GM18498 (cell line): ENCODE measurements at regions not wholly inside any gene's neighbourhood (a gene's known extent, or its start where the extent isn't known, plus 50 kb on each side); places are given as distances from the start of the nearest gene placed in this dataset.

Experiments
- ATAC-seq: cut with Tn5 transposase; IDR thresholded peaks from one replicate; pipeline ENCODE4 v1.9.1; 2021; ENCODE audit warnings: mild to moderate bottlenecking, moderate library complexity; ENCODE audit not compliant: unreplicated experiment

- no peak for ATAC-seq
These were observed 222.8 kb downstream of the ADAMTS9 start for GRCh38 chr3:64464955-64465354.

DNA sequence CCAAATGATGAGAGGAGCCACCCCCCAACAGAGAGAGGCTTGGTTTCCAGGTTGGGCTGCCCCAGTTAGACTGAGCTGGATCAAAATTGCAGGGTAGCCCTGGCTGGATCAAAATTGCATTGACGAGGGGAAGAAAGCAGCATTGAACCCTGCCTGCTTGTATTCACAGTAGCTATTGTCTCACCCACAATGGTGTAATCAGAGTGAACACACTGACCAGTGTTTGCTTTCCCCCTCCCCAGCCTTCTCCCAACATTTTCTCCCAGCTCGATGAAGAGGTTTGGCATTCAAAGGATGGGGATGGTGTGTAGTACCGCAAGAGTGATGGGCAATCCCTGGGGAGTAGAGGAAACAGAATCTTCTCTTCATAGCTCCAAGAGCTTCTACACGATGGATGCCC, 223.8 kb downstream of the ADAMTS9 start:
- ATAC-seq: no peak

DNA sequence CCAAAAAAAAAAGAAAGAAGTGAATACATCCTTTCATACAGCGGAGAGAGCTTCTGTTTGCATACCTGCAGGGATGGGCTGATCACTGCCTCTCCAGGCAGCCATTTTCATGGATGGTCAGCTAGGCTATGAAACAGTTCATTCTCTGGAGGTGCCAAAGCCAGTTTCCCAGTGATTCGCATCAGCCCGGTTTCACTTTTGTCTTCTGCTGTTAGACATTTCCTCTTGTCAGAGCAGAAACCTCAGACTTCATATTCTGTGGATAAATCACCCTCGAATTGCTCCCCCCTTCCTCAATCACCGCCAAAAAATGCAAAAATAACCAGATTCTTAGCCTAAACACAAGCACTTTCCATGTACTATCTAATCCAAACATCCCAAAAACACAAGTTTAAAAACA, 225.6 kb downstream of the ADAMTS9 start:
- ATAC-seq: no peak

DNA sequence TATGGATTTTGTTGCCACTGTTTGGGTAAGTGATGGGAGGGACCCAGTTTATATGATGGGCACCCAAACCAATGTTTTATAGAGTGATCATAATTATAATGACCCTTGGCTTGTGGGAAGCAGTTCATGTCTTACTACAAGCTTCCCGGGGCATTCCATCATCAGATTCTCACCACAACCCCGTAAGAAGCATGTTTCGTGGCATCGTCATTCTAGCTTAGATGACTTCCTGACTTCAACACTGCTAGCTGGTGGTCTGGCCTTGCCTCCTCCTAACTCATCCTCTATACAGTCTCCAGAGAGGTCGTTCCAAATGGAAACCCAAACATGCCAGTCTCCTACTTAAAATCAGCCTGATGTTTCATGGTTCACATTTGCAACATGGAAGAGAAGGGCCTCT, 226.9 kb downstream of the ADAMTS9 start:
- no peak for ATAC-seq

DNA sequence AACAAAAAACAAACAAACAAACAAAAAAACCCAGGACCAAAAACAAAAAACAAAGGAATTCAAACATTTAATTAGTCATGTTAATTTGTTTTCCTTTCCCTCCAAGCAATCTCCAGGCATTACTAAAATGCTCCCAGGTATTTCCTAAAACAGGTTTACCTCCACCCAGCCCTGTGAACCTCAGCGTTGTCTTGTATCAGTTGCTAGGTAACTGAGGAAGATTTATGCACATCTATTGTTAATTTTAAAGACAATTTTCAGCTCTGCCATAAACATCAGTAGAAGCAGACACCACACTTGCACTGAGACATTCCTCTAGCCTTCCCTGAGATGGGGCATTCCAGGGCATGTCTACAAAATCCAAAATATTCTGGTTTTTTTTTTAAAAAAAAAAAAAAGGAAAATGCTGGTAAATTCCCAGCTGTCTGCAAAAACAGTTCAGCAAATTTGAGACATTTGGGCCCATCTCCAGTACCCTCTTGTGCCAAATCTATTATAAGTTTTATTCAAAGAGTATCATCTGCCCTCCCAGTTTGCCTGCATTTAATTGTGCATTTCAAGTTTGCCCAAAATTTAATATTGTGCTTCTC, 227.6 kb downstream of the ADAMTS9 start:
- ATAC-seq: no peak

GRCh38 chr3:64459711-64460110, 228.1 kb downstream of the ADAMTS9 start:
- ATAC-seq: no peak

- ATAC-seq: no peak
These were observed 230.0 kb downstream of the ADAMTS9 start for GRCh38 chr3:64457811-64458210.

- no peak for ATAC-seq
These were observed 231.1 kb downstream of the ADAMTS9 start for GRCh38 chr3:64456674-64457073.

GRCh38 chr3:64455351-64455750, 230.1 kb upstream of the PRICKLE2 start:
- ATAC-seq: no peak

DNA sequence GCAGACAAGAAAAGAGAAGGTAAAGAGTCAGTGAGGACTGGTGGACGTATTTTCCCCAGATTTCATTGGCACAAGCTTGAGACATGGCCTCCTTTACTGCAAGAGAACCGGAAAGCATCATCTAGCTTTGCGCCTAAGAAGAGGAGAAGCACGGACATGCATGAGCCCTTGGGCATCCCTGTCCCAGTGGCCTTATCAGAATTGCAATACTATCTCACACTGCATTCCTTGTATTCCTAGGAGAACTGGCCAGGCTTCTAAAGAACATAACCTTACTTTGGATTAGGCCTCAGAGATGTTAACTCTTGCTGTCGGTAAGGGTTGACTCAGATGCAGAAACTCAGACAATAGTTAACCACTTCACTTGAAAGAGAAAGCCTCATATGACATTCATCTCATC, 229.5 kb upstream of the PRICKLE2 start:
- no peak for ATAC-seq

GRCh38 chr3:64454179-64454578, 228.9 kb upstream of the PRICKLE2 start:
- no peak for ATAC-seq

- no peak for ATAC-seq
These were observed 226.2 kb upstream of the PRICKLE2 start for GRCh38 chr3:64451283-64452012.

DNA sequence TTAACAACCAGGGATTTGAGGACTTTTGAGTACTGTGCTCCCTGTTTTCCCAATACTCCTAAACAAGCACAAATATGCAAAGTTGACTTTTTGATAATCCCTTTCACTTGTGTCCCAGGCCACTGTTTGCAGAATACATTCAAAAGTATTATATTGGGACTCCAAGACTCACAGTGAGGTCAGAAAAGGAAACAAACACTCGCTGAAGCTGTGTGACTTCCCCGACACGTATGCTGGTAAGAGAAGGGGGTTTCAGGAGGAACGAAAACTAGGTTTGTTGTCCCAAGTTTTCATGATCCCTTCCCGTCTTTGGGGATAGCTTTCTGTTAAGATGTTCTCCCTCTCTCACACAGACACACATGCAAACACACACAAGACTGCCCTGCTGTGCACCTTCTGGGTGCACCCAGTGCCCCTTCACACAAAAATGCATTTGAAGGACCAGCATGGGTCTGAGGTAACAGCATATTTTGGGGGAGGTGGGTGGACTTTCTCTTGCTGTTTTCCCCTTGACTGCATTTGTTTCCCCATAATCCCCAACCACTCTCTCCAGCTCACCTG, 225.2 kb upstream of the PRICKLE2 start:
- ATAC-seq: no peak

DNA sequence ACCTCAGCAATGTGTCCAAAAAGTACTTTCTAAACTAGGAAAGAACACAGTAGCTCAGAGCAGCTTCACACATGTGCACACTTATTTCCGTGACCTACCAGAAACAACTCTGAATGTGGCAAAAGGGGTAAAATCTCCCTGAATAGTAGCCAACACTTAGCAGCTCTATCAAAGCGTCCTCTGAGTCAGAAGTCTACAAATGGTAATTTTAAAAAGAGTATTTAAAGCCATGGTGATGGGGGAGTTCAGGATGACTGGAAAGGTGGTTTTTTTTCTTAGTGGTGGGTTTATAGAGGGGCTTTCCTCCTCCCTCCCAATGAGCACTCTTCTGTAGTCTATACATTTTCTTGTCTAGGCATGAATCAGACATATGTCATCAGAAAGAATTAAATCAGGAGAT, 223.8 kb upstream of the PRICKLE2 start:
- ATAC-seq: no peak

DNA sequence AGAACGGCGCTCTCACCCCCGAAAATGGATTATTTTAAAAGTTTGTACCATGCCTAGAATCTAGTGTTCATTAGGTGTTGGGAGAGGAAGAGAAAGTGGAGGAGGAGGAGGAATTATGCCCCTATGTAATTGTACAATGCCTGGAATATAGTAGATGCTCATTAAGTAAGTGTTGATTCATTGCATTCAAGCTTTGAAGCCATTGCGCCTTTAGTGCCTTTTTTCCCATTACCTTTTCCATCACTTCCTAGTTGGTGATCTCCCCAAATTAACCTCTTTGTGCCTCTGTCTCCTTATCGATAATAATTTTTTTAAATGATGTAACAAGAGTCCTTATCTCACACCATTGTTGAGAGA, 220.7 kb upstream of the PRICKLE2 start:
- no peak for ATAC-seq

GRCh38 chr3:64445109-64445943, 220.1 kb upstream of the PRICKLE2 start:
- ATAC-seq: no peak

DNA sequence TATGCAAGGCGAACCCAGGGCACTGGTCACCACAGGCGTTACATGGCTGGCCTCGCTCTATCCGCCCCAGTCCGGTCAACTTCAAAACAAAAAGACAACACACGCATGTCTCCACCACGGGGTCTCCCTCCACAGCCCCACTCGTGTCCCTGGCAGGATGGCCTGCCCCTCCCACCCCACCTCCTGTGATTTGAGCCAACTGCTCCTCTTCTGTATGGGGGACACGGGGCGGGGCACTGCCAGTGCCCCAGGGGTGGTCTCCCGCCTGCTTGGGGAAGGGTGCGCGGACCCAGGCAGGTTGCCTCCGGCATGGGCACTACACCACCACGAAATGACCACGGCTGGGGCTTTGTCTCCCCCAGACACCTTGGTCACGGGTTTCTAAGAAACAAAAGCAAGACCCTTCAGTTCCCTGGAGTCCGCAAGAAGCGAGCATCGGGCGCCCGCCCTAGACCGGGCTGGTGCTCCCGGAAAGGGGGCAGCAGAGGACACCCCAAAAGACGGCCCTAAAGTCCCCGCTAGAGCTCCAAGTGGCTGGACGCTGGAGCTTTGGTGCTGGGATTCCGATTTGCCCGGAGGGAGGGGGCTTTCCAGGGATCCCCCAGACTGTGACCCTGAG, 219.3 kb upstream of the PRICKLE2 start:
- ATAC-seq: no peak

- ATAC-seq: no peak
These were observed 218.5 kb upstream of the PRICKLE2 start for GRCh38 chr3:64443546-64444381.

DNA sequence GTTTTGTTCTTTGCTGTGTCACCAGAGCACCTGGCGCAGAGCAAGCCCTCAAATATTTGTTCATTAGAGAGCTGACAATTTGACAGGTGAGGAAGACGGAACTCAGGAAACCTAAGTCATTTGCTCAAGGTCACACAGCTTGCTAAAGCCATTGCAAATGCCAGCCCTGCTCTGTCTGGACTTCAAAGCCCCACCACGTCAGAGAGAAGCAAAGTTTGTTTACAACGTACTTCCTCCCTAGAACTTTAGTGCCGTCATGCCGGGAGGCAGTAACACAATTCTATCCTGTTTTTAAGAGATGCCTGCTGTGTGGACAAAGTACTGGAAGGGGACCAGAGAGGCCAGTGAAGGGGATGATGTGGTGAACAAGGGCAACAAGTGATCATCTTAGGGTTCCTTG, 216.6 kb upstream of the PRICKLE2 start:
- no peak for ATAC-seq

GRCh38 chr3:64440498-64440897, 215.2 kb upstream of the PRICKLE2 start:
- no peak for ATAC-seq
